HG03558 (cell line): ENCODE measurements at regions not wholly inside any gene's neighbourhood (a gene's known extent, or its start where the extent isn't known, plus 50 kb on each side); places are given as distances from the start of the nearest gene placed in this dataset.
"Not testable (repeated sequence)": the region's sequence is repeated elsewhere in the genome, so short reads cannot be mapped to it uniquely, and the experiment has no call there.

Experiments used
- ATAC-seq: cut with Tn5 transposase; IDR thresholded peaks from one replicate; pipeline ENCODE4 v1.9.1; 2021; ENCODE audit warnings: moderate number of reproducible peaks; ENCODE audit not compliant: unreplicated experiment; ENCODE audit errors: extremely low read depth

DNA sequence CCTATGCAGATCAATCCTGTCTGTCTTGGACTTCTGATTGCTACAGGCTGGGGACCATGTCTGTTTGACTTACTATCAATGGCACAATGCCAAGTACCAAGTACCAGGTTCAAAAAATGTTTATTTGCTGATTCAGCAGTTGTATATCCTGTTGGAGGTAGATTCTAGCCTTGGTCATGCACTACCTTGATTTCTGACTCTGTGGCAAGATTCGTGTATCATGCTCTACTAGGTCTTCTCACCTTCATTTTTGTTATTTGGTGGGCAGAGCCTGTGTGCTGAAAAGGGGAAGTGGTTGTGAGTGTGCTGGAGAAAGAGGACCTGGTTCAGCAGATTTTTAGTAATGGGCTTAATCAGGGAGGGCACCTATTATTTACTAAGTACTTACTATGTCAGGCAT lies 192.4 kb upstream of the MYLIP start:
- ATAC-seq: peak; percentile 47

DNA sequence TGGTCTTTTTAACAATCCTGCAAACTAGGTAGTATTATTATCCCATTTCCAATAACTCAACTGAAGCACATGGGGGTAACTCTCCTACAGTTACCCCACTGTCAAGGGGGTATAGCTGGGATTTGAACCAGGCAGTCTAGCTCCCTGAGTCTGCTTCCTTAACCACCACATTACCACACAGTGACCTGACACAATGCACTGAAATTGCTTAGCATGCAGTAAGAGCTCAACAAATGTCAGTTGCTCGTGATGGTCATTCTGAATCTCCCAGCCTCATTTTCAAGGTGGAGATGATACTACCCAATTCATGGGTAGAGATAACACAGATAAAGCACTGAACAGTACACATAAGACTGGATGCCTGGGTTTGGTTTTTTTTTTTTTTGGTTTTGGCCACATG lies 193.2 kb upstream of the MYLIP start:
- no peak for ATAC-seq

DNA sequence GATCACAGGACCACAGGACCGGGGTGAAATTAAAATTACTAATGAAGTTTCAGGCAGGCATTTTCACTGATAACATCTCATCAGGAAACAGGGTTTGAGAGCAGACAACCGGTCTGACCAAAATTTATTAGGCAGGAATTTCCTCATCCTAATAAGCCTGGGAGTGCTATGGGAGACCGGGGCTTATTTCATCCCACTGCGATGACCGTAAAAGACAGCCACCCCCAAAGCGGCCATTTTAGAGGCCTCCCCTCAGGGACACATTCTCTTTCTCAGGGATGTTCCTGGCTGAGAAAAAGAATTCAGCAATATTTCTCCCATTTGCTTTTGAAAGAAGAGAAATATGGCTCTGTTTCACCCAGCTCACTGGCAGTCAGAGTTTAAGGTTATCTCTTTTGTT lies 197.2 kb upstream of the MYLIP start:
- not testable (repeated sequence) for ATAC-seq

DNA sequence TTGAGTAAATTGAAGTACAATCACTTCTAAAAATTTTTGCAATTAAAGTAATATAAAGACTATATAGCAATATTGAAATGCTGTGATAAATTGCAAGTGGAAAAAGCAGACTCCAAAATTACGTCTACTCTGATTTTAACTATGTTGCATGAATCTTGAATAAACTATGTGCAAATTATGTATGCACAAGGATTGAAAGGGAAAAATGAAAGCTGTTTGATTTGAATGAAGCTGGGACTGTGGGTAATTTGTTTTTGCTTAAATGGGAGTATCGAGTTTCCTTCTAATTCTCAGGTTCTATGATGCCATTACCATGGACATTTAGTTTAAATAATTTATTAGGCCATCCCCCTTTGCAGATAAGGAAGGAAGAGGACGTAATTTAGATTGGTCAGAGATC lies 198.7 kb upstream of the MYLIP start:
- no peak for ATAC-seq

DNA sequence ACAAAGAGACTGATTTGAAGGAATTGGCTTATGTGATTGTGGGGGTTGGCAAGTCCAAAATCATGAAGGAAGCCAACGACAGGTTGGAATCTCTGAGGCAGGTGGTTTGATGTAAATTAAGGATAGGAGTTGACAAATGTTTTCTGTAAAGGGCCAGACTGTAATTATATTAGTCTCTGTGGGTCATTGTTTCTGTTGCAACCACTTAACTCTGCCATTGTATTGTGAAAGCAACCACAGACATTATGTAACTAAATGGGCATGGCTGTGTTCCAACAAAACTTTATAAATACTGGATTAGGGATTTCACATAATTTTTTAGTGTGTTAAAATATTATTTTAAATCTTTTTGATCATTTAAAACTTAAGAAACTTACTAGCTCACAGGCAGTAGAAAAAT lies 199.2 kb upstream of the MYLIP start:
- no peak for ATAC-seq

DNA sequence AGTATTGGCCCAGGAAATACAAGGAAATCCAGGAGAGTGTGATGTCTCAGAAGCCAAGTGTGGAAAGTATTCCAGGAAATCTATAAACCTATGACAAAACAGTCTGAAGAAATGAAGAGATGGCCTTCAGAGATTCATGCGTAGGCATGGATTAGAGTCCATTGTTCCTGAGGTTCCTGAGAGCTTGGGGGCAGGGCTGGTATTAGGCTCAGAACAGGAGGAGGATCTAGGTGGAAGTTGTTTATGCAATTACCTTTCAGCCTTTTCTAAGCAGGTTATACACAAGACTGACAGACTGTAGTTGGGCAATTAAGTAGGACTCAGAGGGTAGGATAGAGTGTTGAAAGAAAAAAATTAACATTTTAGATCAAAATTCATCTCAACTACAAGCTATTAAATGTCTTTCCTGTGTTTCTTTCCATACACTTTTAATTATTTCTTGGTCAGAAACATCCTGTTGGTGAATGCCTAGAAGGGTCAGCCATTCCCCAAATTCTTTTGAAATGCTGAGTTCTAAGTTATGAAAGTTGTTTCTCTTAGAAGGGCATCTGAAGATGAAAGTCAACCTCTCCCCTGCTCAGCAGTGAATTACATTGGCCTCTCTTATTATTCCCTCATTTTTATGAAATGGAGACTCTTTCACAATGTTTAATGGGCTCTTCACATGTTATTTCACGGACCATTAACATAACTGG lies 201.2 kb upstream of the MYLIP start:
- ATAC-seq: no peak

DNA sequence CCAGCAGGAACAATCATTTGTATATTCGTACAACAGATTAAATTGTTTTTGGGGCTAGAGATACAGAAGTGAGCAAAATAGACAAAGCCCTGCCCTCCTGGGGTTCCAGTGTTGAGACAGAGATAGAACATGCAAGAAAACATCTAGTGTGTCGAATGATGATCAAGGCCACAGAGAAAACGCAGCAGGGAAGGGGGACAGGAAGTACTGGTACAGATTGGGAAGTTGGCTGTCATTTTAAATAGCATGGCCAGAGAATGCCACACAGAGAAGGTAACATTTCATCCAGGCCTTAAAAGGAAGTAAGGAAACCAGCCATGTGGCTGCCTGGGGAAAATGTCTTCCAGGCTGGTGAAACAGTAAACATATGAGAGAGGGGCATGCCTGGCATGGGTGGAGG lies 202.6 kb upstream of the MYLIP start:
- ATAC-seq: no peak

DNA sequence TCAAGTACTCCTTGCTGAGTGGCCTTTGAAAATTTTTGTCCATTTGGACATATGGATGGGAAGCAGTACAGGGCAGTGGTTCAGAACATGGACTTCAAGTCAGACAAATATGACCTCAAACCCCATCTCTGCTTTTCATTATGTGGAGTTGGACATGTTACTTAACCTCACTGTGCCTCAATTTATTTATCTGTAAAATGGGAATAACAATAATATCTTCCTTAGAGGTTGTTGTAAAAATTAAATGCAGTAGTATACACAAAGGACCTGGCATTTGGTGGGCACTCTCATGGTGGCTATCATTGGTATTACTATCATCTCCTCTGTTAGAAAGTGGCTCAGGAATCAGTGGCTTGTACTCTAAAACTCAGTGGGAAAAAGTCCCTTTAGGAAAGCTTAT lies 204.0 kb upstream of the MYLIP start:
- no peak for ATAC-seq

DNA sequence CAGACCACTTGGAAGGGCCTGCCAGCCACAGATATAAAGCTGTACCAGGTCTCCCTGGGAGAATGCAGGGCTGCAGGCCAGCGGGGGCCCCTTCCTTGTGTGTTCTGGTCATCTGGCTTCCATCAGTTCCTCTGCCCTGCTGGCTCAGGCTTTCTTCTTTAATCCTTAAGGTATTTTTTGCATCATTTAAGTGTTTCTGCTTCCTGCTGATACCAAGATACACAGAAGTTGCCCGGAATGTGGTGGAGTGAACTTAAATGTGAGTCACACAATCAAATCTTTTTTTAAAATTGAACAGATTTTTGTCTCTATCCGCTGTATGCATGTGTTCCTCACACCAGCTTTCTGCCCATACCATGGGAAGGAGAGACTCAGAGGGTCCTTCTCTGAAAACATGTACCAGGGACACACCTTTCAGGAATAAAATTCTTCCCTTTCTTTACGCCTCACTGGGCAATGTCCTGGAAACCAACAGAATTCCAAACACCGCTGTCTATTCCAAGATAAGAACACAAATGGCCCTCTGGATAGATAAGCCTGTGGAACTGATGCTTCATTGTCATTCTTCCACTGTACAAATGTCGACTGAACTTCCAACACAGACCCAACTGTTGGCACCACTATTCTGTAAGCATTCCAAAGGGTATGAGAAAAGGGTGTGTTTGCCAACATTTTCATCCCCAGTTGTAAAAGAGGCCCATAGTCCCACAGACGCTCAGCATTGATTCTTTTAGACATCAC lies 206.2 kb upstream of the MYLIP start:
- ATAC-seq: no peak

DNA sequence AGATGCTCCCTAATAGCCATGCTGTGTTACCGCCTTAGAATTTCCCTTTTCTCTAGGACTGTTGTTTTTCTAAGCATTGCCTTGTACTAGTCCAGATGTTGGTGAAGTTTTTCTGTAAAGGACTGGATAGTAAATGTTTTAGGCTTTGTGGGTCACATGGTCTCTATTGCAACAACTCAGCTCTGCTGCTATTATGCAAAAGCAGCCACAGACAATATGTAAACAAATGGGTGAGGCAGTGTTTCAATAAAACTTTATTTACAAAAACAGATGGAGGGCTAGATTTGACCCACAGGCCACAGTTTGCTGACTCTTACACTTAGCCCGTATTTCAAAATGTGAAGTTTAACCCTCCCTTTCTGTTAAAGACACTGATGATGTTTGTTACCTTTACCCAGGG lies 207.6 kb upstream of the MYLIP start:
- no peak for ATAC-seq

DNA sequence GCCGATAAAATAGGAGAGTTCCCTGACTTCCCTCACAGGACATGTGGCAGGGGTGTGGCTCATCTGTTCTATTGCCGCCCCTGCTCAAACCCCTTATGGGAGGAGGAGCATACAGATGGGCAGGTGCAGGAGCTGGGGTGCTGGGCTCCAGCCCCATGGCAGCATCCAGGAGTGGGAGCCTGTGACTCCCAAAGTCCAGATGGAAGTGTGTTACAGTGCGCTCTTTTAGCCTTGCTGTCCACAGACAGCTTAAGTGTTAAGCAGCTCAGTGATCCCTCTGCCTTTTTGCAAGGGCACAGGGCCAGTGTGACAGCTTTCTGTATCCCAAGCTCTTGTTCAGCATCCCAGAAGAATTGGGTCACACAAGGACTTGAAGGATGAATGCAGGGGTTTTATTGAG lies 212.3 kb upstream of the MYLIP start:
- no peak for ATAC-seq

DNA sequence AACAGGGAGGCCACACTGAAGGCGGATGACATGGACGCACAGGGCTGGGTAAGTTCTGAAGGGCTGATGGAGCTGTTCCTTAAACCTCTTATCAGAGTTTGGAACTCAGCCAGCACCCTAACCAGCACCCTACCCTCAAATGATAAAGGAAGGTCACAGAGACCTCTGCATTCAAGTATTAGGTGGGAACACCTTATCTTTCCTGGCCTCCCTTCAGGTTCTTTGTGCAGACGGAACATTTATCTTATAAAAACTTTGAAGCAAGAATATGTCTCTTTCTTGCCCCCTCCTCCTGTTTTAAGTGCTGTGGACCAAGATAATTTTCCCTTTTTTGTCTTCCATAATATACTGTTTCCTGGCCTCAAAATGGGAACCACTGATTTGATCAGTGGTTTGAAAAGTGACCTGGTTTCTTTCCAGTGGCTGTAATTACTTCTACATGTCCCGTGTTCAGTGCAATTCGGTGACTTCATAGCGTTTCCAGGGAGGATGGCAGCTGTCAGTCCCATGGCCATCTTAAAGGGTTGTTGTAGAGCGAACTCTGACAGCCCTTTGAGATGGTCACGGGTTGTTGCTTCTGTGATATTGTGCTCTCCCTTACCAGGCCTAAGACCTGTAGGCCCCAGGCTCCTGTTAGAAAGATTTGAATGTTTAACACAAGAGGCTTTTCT lies 213.2 kb upstream of the MYLIP start:
- no peak for ATAC-seq

DNA sequence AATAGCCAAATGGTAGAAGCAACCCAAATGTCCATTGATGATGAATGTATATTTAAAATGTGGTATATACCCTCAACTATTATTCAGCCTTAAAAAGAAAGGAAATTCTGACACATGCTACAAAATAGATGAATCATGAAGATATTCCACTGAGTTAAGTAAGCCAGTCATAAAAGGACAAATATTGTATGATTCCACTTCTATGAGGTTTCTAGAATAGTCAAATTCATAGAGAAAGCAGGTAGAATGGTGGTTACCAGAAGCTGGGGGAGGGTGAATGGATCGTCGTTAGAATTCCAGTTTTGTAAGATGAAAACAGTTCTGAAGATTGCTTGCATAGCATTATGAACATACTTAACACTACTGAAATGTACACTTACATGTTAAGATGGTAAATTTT lies 214.3 kb upstream of the MYLIP start:
- ATAC-seq: no peak

DNA sequence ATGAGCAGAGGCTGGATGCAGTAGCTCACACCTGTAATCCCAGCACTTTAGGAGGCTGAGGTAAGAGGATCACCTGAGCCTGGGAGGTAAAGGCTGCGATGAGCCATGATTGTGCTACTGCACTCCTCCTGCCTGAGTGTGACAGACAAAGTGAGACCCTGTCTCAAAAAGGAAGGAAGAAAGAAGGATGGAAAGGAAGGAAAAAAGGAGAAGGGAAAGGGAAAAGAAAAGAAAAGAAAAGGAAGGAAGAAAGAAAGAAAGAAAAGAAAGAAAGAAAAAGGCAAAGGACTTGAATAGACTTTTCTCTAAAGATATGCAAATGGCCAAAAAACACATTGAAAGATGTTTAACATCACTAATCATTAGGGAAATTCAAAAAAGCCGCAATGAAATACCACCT lies 215.3 kb upstream of the MYLIP start:
- ATAC-seq: no peak

DNA sequence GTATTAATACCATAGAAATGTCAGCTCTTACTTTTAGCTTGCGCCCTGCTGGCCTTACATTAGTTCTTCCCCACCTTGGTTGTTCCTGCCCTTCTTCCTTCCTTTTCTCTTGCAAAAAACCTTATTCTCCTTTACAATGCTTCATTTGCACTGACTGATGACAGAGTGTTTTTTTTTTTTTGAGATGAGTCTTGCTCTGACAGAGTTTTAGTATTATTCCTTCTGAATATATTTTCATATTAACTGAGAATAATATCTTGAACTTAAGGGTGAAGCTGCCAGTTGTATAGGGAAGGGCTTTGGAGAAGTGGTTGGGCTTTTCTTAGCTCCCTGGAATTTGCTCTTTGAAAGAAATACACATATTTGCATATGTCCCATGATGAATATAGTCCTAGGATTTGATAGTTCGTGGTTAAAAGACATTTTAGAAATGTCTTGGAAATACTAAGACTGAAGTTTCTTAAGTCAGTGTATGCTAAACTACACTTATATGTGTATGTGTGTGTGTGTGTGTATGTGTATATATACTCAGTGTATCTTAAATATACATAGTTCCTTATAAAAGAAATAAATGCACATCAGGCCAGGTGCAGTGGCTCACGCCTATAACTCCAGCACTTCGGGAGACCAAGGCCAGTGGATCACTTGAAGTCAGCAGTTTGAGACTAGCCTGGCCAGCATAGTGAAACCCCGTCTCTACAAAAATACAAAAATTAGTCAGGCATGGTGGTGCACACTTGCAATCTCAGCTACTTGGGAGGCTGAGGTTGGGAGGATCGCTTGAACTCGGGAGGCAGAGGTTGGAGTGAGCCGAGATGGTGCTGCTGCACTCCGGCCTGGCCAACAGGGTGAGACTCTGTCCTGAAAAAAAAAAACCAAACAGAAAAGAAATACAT lies 216.1 kb upstream of the MYLIP start:
- no peak for ATAC-seq

DNA sequence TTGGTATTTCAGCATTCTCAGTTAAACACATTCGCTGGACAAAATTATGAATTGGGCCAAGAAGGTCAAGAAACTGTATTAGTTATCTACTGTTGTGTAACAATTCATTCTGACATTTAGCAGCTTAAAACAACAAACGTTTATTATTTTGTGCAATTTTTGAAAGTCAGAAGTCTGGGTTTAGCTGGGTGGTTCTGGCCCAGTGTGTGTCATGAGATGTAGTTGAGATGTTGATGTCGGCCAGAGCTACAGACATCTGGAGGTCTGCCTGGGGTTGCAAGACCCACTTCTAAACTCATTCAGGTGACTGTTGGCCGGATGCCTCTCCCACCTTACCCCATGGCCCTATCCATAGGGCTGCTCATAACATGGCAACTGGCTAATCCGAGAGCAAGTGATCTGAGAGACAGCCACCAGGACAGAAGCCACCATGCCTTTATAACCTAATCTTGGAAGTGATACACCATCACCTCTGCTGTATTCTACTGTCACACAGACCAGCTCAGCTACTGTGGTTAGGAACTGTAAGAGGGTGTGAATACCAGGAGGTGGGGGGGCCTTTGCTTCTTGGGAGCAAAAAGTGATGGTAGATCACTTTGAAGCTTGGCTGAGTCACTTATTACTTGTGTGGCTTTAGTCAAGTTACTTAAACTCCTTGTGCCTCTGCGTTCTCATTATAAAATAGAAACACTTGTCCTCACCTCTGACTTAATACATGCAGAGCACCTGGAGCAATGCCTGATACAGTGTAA lies 217.0 kb upstream of the MYLIP start:
- no peak for ATAC-seq

DNA sequence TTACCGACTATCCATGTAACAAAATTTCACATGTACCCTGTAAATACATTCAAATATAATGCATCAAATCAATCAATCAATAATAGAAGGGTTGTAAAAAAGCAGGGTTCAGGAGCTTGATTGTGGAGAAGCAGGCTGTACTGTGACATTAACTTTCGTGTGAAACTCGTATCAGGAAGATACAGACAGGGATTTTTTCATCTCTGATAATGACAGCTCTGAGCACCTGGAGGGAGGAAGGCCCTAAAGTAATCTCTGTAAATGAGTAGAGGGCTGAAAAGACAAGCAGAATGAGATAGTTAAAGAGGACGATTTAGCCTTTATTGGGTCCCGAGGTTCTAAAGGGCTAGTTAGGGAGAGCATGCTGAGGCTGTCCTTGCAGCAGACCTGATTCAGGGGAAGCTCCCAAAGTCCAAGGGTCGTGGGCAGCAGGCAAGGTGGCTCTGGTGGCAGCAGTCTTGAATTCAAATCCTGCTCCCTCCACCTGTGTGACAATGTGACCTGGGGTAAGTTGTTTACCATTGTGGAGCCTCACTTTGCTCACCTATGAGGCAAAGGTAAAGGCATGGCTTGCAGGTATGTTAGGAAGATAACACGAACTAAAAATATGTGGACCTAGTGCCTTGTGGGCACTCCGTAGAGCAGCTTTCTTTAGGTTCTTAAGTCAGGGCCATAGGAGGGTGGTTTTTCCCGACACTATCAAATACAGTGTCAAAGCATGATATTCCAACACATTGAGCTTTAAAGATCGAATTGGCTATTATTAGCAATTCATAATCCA lies 219.4 kb upstream of the MYLIP start:
- no peak for ATAC-seq

DNA sequence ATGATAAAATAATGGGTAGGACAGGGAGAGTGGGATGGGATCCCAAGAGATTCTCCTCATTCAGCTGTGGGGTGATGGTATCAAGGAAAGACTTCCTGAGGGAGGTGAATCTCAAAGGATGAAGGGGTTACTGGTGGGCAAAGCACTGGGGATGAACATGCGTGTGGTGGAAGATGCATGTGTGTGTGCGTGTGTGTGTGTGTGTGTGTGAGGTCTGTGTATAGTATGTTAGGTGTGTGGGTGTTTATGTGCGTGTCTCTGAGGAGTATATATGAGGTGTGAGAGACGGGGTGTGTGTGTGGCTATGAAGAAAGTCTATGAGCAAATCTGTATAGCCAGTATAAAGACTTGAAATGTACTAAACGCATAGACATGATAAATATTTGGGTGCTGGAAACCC lies 220.0 kb upstream of the MYLIP start:
- ATAC-seq: no peak

DNA sequence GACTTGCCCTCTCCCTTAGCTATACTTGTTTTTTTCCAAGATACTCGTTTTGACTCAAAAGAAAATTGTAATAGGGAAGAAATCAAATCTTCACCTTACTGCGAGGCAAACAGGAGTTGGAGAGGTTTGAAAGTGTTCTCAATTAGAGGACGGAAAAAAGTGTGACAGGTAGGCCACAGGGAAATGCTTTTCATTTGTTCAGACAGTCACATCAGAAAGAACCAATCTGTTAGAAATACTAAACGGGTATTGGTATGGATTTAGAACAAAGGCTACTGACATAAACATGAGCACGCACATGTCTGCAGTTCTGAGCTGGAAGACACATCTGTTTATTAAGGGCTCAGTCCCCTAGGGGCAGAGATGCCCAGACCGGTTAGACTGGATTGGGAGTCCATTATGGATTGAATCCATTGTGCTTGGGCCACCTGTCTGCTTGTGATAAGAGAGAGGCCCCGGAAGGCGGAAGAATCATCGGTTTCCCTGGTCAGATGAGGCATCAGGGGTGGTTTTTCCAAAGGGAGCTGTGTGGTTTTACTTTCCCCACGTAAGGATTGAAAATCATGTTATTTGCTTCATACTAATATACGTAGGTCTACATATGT lies 220.9 kb upstream of the MYLIP start:
- ATAC-seq: no peak
